Kidney tubule cell (primary cell): ENCODE measurements at regions not wholly inside any gene's neighbourhood (a gene's known extent, or its start where the extent isn't known, plus 50 kb on each side); places are given as distances from the start of the nearest gene placed in this dataset.
A peak's percentile ranks its signal among the peaks of the same experiment; 100 is the strongest.

Source experiments
- DNase-seq: peaks from one replicate; pipeline ENCODE4 v3.0.0-alpha.2; 2018; ENCODE audit warnings: low spot score

DNA sequence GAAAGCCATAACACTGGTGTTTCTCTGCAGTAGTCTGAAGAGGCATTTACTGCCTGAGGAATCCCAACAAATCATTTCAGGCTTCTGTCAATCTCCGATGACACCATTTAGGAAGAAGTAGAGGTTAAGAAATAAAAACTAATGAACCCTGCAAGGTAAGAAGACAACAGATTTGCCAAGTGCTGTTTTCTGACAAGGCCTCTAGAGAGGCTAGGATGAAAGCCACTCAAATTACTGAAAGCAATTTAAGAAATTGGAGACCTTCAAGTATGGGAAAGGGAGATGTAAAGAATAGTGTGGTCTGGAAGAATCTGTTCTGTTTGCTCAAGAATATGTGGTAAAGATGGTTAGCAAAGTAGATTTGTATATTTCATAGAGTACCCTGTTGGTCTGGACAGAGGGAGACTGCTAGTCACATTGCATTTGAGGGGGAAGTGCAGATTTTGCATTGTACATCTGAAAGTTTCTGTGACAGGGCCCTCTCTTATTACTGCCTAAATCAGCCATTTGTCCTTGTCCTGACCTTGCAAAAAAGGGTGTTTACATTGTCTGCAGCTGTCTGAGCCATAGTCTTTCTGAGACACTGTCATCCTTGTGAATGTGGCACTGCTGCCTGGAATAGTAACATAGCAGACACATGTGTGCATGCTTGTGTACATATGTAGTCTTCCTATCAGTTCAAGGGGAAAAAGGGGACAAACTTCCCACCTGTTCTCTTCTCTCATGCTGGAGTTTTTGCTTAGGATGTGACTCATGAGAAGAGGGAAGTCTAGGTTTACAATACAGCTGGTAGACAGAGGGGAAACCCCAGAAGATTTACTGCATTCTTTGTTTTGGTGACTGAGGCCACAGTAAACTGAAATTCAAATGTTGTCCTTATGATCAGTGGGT lies 640.2 kb upstream of the KIRREL3 start:
- peak; percentile 79 for DNase-seq

- peak; percentile 73 for DNase-seq
Observed at GRCh38 chr11:127639916-127640315, 639.3 kb upstream of the KIRREL3 start.

DNA sequence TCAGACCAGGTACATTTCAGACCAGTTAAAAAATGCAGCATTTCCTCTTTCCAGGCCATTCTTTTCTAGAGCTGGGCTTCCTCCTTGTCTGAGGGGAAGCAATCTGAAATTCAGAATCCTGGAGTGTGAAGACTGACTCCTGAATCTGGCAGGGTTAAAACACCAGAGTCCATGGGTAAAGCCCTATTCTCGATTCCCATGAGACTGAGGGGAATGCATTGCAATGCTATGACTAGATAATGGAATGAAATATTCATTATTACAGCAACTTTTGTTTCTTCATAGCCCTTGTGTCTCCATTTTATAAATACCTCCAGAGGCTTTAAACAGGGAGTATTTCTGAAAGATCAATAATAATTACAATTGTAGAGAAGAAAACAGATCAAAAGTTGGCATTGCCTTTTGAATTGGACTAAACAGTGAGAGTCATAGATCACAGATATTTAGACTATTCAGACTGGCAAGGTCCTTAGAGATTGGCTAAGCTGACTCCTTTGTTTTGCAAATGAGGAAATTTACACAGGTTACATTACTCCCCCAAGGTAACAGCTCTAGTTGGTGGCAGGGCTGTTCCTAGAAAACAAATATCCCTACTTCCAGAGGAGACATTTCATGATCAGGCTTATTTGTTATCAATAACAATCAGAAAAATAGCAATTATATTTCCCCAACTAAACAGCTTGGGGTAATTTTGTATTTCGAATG lies 632.6 kb upstream of the KIRREL3 start:
- DNase-seq, result no peak

GRCh38 chr11:127632546-127632945 lies 632.0 kb upstream of the KIRREL3 start:
- no peak for DNase-seq

DNA sequence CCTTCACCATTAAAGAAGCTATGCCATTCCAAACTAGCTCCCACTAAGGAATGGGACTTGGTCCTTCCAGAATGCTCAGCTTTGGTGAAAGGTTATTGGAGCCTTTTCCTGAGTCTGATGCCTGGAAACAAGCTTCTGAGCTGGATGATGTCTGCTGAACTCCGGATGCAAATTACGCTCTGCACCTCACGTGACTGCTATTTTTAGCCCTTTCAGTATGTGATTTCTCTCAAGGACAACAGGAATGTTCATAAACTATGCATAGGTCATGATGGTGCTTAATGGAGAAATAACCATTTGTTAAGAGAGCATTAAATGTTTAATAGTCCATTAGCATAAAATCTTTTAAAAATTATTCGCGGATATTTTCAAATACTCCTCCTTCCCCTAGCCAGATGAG lies 631.4 kb upstream of the KIRREL3 start:
- DNase-seq, result no peak

GRCh38 chr11:127629200-127629599 lies 628.6 kb upstream of the KIRREL3 start:
- DNase-seq, result no peak

DNA sequence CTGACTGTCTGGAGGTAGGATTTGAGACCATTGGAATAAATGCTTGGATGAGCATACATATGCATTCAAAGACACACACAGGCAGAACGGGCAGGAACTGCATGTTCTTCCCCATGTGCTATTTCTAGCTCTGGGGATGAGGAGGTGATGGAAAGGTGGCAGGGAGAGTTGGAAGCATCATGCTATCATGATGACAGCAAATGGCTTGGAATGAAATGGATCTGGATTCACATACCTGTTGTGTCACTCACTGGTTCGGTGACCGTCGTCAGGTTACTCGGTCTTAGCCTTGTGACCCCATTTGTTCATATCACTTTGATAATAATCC lies 627.9 kb upstream of the KIRREL3 start:
- no peak for DNase-seq

DNA sequence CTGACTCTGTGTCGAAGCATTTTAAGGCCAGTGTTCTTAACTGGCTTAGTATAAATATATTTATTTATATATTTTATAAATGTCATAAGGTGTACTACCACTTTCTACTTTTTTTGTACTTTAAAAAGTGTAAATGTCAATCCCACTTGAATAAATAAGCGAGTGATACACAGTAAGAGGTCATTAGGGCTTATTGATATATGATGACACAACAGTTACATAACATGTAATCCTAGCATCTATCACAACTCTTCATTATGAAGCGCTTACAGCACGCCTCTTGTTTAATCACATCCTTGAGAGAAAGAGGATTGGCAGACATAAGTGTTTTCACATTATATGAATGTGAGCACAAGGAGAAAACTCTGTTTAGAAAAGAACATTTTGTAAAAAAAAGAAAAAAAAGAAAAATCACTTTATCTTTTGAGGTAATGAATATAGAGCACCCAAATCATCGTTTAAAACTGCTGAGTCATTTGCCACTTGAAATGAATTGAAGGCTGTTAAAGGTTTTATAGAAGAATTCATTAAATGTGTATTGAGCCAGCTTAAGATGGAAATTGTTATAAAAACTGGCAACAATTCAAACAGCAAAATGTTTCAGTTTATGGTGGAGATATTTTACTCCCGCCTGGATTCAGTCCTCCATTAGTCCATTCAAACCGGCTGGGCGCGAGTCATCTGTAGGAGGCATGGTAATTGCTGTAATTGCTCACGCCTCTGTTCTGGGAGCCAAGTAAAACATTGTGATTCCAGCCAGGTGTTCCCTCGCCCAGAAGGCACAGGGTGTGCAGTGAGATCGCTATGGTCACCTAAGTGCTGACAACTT lies 627.3 kb upstream of the KIRREL3 start:
- peak; percentile 30 for DNase-seq

GRCh38 chr11:127627204-127627603 lies 626.6 kb upstream of the KIRREL3 start:
- no peak for DNase-seq

GRCh38 chr11:127625402-127625801 lies 624.8 kb upstream of the KIRREL3 start:
- no peak for DNase-seq

DNA sequence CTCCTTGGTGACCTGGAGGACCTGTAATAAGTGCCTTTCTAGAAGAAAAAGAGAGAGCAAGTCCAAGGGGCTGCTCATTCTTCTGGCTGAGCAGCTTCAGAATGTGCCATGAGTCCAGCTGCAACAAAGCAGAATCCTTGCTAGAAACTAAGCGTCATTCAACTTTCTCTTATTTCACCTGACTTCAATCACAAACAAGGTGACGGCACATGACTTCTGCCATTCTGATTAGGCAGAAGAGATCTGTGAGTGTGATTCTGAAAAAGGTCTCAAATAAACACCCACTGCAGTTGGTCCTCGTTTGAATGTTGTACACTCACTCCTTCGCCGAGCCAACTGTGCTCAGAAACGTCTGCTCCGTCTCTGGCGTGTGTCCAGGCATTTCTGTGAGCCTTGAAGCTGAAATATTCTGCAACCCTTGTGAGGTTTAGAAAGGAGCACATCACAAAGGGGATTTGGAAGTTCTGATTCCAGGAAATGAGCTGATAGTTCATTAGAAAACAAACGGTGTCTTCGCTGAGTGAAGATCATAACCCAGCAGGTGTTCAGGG lies 623.8 kb upstream of the KIRREL3 start:
- DNase-seq, result peak; percentile 37

DNA sequence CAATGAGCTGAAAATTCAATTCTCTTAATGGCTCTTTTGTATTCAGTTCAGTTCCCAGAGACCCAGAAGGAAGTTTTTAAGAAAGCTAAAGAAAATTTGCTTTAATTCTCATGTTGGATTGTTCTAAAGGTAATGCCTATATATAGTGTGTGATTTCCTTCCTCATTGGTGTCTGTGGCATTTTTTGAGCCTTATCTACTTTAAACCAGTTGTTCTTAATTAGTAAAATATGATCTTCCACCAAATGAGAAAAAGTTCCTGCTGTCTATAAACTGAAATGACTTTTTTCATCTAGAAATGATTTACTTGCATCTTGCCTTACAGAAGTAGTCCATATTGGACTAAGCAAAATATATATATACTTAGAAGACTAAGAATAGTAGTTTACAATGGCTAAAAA lies 622.1 kb upstream of the KIRREL3 start:
- no peak for DNase-seq

- DNase-seq, result no peak
Observed at GRCh38 chr11:127620671-127621070, 620.1 kb upstream of the KIRREL3 start.

GRCh38 chr11:127619946-127620345 lies 619.4 kb upstream of the KIRREL3 start:
- DNase-seq, result no peak

- DNase-seq, result no peak
Observed at GRCh38 chr11:127618721-127619120, 618.2 kb upstream of the KIRREL3 start.

GRCh38 chr11:127616158-127616557 lies 615.6 kb upstream of the KIRREL3 start:
- DNase-seq, result no peak

GRCh38 chr11:127612607-127613006 lies 612.0 kb upstream of the KIRREL3 start:
- DNase-seq, result no peak

DNA sequence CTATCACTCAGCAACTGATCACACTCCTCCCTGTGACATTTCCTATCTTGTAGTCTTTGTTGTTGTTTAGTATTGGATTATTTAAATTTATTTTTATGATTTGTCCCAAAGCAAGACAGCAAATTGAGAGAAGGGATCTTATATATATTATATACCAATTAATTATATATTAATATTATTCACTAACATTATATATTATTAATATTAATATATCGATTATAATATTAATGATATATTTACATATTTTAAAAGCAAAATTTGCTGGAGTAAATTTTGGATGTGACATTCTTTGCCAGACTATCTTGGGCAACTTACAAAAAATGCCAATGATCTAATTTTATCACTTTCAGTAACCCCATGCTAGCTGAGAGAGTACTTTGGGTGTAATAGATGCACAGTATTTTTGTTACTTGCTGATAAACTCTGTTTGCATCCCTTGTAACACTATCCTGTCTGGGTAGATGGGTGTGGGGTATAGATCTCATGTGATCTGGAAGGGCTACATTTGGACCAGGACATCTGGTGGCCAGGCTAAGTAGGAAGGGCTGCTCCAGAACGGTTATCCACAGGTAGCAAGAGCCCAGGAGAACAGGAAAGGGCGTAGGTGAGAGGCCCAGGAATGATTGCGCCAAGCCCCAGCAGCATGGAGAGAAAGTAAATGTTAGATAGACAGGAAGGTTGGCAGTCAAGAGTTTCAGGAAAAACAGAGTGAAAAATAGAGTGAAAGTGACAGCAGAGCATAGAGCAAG lies 608.6 kb upstream of the KIRREL3 start:
- no peak for DNase-seq

DNA sequence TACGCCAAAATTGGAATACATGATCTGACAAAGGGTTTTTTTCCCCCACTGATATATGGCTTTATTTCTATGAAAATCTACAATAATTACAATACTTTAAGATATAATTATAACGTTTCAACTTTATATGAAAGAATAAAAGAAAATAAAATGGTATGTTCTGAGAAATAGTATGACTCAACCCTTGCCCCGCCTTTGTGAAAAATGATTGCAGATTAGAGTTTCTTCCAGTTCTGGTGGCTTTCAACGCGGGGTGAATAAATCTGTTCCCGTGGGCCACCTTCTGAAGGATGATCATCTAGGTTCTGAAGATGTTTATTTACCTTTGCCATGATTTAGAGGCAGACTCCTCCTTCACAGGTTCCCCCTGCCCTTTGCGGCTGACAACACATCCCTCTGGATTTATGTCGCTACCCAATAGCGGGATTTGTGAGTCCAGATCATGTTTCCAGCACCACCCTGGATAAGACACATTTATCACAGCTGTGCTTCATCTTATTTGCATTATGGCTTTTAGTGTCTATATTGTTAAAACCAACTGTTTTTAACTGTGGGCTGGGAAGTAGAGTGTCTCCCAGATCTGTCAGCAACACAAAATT lies 607.0 kb upstream of the KIRREL3 start:
- DNase-seq, result no peak

- DNase-seq, result no peak
Observed at GRCh38 chr11:127601578-127601977, 601.0 kb upstream of the KIRREL3 start.

- DNase-seq, result no peak
Observed at GRCh38 chr11:127600674-127601073, 600.1 kb upstream of the KIRREL3 start.
